Heart left ventricle (tissue), 16 donors: ENCODE measurements at regions not wholly inside any gene's neighbourhood (a gene's known extent, or its start where the extent isn't known, plus 50 kb on each side); places are given as distances from the start of the nearest gene placed in this dataset.

Experiments used
- ATAC-seq, 4 donors: fragments of 200-7000 bp; cut with Tn5 transposase; one replicate each; pipeline ENCODE4 v1.9.1; 2020 to 2022; ENCODE audit warnings: moderate library complexity in 4 of 4, mild to moderate bottlenecking in 3 of 4, moderate number of reproducible peaks in 1 of 4
- DNase-seq, 5 donors: peaks; one replicate each; pipeline ENCODE4 v3.0.0-alpha.2; 2020
- H3K27ac ChIP-seq, 12 donors: fragments of 200-600 bp; sonication (generic) in 4 of 12; one replicate each; pipeline versions ENCODE4 v1.5.0 to v1.8.0; 2016 to 2022; ENCODE audit warnings: mild to moderate bottlenecking in 2 of 12
- H3K27me3 ChIP-seq, 9 donors: fragments of 200-600 bp; sonication (generic) in 2 of 9; one replicate each; pipeline versions ENCODE4 v1.5.1 to v1.8.0; 2016 to 2022; ENCODE audit warnings: mild to moderate bottlenecking in 3 of 9
- H3K36me3 ChIP-seq, 9 donors: fragments of 200-600 bp; sonication (generic) in 2 of 9; one replicate each; pipeline versions ENCODE4 v1.5.0 to v1.8.0; 2018 to 2022; ENCODE audit warnings: mild to moderate bottlenecking in 2 of 9
- H3K4me1 ChIP-seq, 12 donors: fragments of 200-600 bp; sonication (generic) in 4 of 12; one replicate each; pipeline versions ENCODE4 v1.5.0 to v1.8.0; 2016 to 2022; ENCODE audit warnings: mild to moderate bottlenecking in 3 of 12
- H3K4me3 ChIP-seq, 12 donors: fragments of 200-600 bp; sonication (generic) in 4 of 12; one replicate each; pipeline versions ENCODE4 v1.5.0 to v1.8.0; 2017 to 2022; ENCODE audit warnings: mild to moderate bottlenecking in 9 of 12, moderate library complexity in 4 of 12
- H3K9me3 ChIP-seq, 12 donors: fragments of 200-600 bp; sonication (generic) in 4 of 12; one replicate each; pipeline versions ENCODE4 v1.5.0 to v1.8.0; 2016 to 2022; ENCODE audit warnings: mild to moderate bottlenecking in 1 of 12
- CTCF ChIP-seq, 12 donors: fragments of 200-600 bp; sonication (generic) in 4 of 12; IDR thresholded peaks; one replicate each; pipeline versions ENCODE4 v1.5.0 to v1.8.0; 2018 to 2022; ENCODE audit warnings: antibody characterized with exemption in 12 of 12, mild to moderate bottlenecking in 5 of 12
- POLR2A ChIP-seq, 2 donors: fragments of 450-650 bp; IDR thresholded peaks; one replicate each; pipeline ENCODE4 v1.6.1; 2017; ENCODE audit warnings: antibody characterized with exemption in 2 of 2, mild to moderate bottlenecking in 2 of 2, moderate library complexity in 2 of 2
- WGBS, 4 donors: extraction: QIAGEN DNeasy Blood & Tissue Kit in 2 of 4; methylation state at CpG; one replicate each; pipeline versions ENCODE4 v1.1.5 to v1.1.7; 2013 to 2018; 5-methylcytosine and 5-hydroxymethylcytosine counted together
- intact Hi-C, 10 donors: fragments of 100-400 bp; cut with DNase I; formaldehyde crosslinking; loops; one replicate each; pipeline versions ENCODE4 v1.11.1 to v1.14.2; 2022
- donor health status: ischemic (EF 13 %, LVEDD 7.1; RV severe dilation, severe dysfunction).
- donor health status: healthy with polysubstance abuse.
- donor health status: DM: no; HTN: yes; CAD: no.
- donor health status: DM: no; HTN: no; CAD: no.
- donor health status: ischemic (EF 25% LVEDD 6.9; RV normal size, moderate dysfunction).
- donor health status: ischemic (EF 25% LVEDD 5.7; RV mildly dilated, moderate dysfunction).
- donor health status: healthy.
- donor health status: DM: yes; HTN: yes; CAD: no.
- donor health status: ischemic (EF 35%, LVEDD 5.7; RV mildly dilated, moderate dysfunction).
- donor health status: nonischemic (EF 11% LVEDD 7.7; RV severe dilation, severe dysfunction).
- donor health status: DM: yes; HTN: yes; CAD: no.
- donor health status: PGD.
- donor health status: ischemic (EF 29% LVEDD 5.4; RV normal size, mild dysfunction).
- donor health status: nonischemic (EF 23%, LVEDD 6.1; RV moderate dilation, normal function).

- no peaks in the 10 kb centered on the region for H3K27me3 ChIP-seq
- DNase-seq (no peak), ATAC-seq (no peak)
- no peak overlapping the region for H3K4me3 ChIP-seq
- H3K36me3 ChIP-seq, result no peaks in the 10 kb centered on the region
- no peak for TF ChIP-seq POLR2A (IDR thresholded peaks at IDR 0.05)
- TF ChIP-seq CTCF (IDR thresholded peaks at IDR 0.05), result no peak
- H3K9me3 ChIP-seq, result no peaks in the 10 kb centered on the region
- WGBS, 4 donors, result 59 to 69% (median 64%) methylated on average over 3 of the region's 3 CpGs
- no peaks in the 10 kb centered on the region for H3K4me1 ChIP-seq
- intact Hi-C loops, result no loop called here
- H3K27ac ChIP-seq, result no peak overlapping the region
These were observed 202.3 kb upstream of the POU1F1 start for GRCh38 chr3:87478716-87479115.

GRCh38 chr3:87473944-87474343 is 197.6 kb upstream of the POU1F1 start:
- Histone ChIP-seq H3K9me3 (peaks cover 0 to 11% (median 0%) of the 10 kb centered on the region in 12 donors), H3K27ac (no peak overlapping the region), H3K4me3 (no peak overlapping the region), H3K27me3 (no peaks in the 10 kb centered on the region), H3K36me3 (no peaks in the 10 kb centered on the region), H3K4me1 (no peaks in the 10 kb centered on the region)
- intact Hi-C loops, result no loop called here
- DNase-seq, result no peak
- TF ChIP-seq CTCF (IDR thresholded peaks at IDR 0.05) (no peak), POLR2A (IDR thresholded peaks at IDR 0.05) (no peak)
- ATAC-seq, result no peak

GRCh38 chr3:87468938-87469337 is 192.6 kb upstream of the POU1F1 start:
- intact Hi-C loops, result no loop called here
- Histone ChIP-seq H3K4me3 (no peak overlapping the region), H3K9me3 (peaks cover 0 to 31% (median 4%) of the 10 kb centered on the region in 12 donors), H3K27ac (no peak overlapping the region), H3K27me3 (no peaks in the 10 kb centered on the region), H3K4me1 (no peaks in the 10 kb centered on the region), H3K36me3 (no peaks in the 10 kb centered on the region)
- DNase-seq, result no peak
- no peak for TF ChIP-seq CTCF (IDR thresholded peaks at IDR 0.05)
- TF ChIP-seq POLR2A (IDR thresholded peaks at IDR 0.05), result no peak
- ATAC-seq, result no peak

GRCh38 chr3:87468235-87468634 is 191.9 kb upstream of the POU1F1 start:
- H3K27ac ChIP-seq, result no peak overlapping the region
- no peak overlapping the region for H3K4me3 ChIP-seq
- H3K9me3 ChIP-seq, result peaks cover 0 to 31% (median 4%) of the 10 kb centered on the region in 12 donors
- H3K4me1 ChIP-seq, result no peaks in the 10 kb centered on the region
- 14 to 30% (median 19%) methylated on average over 2 of the region's 2 CpGs for WGBS, 4 donors
- no peak for TF ChIP-seq CTCF (IDR thresholded peaks at IDR 0.05)
- no peak for TF ChIP-seq POLR2A (IDR thresholded peaks at IDR 0.05)
- H3K27me3 ChIP-seq, result no peaks in the 10 kb centered on the region
- no peaks in the 10 kb centered on the region for H3K36me3 ChIP-seq
- intact Hi-C loops, result no loop called here
- ATAC-seq (no peak), DNase-seq (no peak)
